ENCODE measurements at regions not wholly inside any gene's neighbourhood (a gene's known extent, or its start where the extent isn't known, plus 50 kb on each side); places are given as distances from the start of the nearest gene placed in this dataset.

GRCh38 chr2:196427986-196428634 is 211.4 kb upstream of the CCDC150 start:
- H3K79me2 ChIP-seq (replicated peaks; ENCODE audit: insufficient read depth), result no peaks in the 10 kb centered on the region
- H3K27ac ChIP-seq (ENCODE audit: low read depth), result no peak overlapping the region
- H3F3A ChIP-seq (replicated peaks; ENCODE audit: low read depth), result no peaks in the 10 kb centered on the region
- ATAC-seq (no peak), DNase-seq (ENCODE audit: low spot score) (no peak)
- no peaks in the 10 kb centered on the region for H3K9me2 ChIP-seq (ENCODE audit: insufficient read depth)
- Mint-ChIP-seq H3K4me1 (no peaks in the 10 kb centered on the region), H3K27ac (no peak overlapping the region), H3K36me3 (ENCODE audit: low read depth) (no peaks in the 10 kb centered on the region), H3K4me3 (no peak overlapping the region), H3K9me3 (no peaks in the 10 kb centered on the region), H3K27me3 (ENCODE audit: insufficient read depth, low read depth, poor library complexity) (no peaks in the 10 kb centered on the region)
- H3K4me2 ChIP-seq, result no peak overlapping the region
- no peak overlapping the region for H3K4me3 ChIP-seq
- no peak overlapping the region for H2AFZ ChIP-seq
- H3K36me3 ChIP-seq (ENCODE audit: insufficient read depth), result no peaks in the 10 kb centered on the region
- no peaks in the 10 kb centered on the region for H3K27me3 ChIP-seq (ENCODE audit: insufficient read depth)
- H4K20me1 ChIP-seq (replicated peaks; ENCODE audit: insufficient read depth), result no peaks in the 10 kb centered on the region
- H3K4me1 ChIP-seq (ENCODE audit: insufficient read depth), result 0 out of 2 replicates have a peak, but pooled peaks cover 5% of the 10 kb centered on the region
- TF ChIP-seq ETS1 (IDR thresholded peaks at IDR 0.05), result no peak
- TF ChIP-seq EZH2 (IDR thresholded peaks at IDR 0.05; ENCODE audit: low read depth, unreplicated experiment), result no peak
- no peak for TF ChIP-seq JUNB (IDR thresholded peaks at IDR 0.05; ENCODE audit: unreplicated experiment)
- TF ChIP-seq CREB1 (CRISPR knock-in tag; IDR thresholded peaks at IDR 0.05; ENCODE audit: low read depth), result no peak
- TF ChIP-seq STAT1 (IDR thresholded peaks at IDR 0.05; ENCODE audit: unreplicated experiment), result no peak
- TF ChIP-seq CTCF (conservative IDR thresholded peaks at IDR 0.05; ENCODE audit: low read depth in 2 of 2), result no peak
- no peak for TF ChIP-seq REST (IDR thresholded peaks at IDR 0.05; ENCODE audit: unreplicated experiment)
- no peak for TF ChIP-seq ZNF331 (CRISPR knock-in tag; IDR thresholded peaks at IDR 0.05; ENCODE audit: low read depth)
- no peak for TF ChIP-seq POLR2AphosphoS5 (IDR thresholded peaks at IDR 0.05; ENCODE audit: low read depth)
- TF ChIP-seq EZH2phosphoT487 (IDR thresholded peaks at IDR 0.05; ENCODE audit: unreplicated experiment), result no peak
- no peak for TF ChIP-seq ZNF462 (CRISPR knock-in tag; IDR thresholded peaks at IDR 0.05)
- TF ChIP-seq NANOG (IDR thresholded peaks at IDR 0.05; ENCODE audit: borderline replicate concordance), result no peak
- no peak for TF ChIP-seq ZNF114 (CRISPR knock-in tag; IDR thresholded peaks at IDR 0.05)

Measured in GM23338 (cell line).